Glutamatergic neuron (in vitro differentiated cells): ENCODE measurements at regions not wholly inside any gene's neighbourhood (a gene's known extent, or its start where the extent isn't known, plus 50 kb on each side); places are given as distances from the start of the nearest gene placed in this dataset.

Source experiments
- DNase-seq: peaks from one replicate; pipeline ENCODE4 v3.0.0; 2022
- H3K27ac Mint-ChIP-seq: one replicate; pipeline ENCODE4 v1.8.0; 2020; ENCODE audit warnings: mild to moderate bottlenecking, mixed read lengths, inconsistent platforms; ENCODE audit not compliant: unreplicated experiment
- H3K27me3 Mint-ChIP-seq: one replicate; pipeline ENCODE4 v1.8.0; 2020; ENCODE audit warnings: mild to moderate bottlenecking, moderate library complexity, mixed read lengths, inconsistent platforms; ENCODE audit not compliant: unreplicated experiment
- H3K36me3 Mint-ChIP-seq: one replicate; pipeline ENCODE4 v1.8.0; 2020; ENCODE audit warnings: mild to moderate bottlenecking, mixed read lengths, inconsistent platforms; ENCODE audit not compliant: unreplicated experiment
- H3K4me1 Mint-ChIP-seq: one replicate; pipeline ENCODE4 v1.8.0; 2020; ENCODE audit warnings: mild to moderate bottlenecking, low read depth, mixed read lengths, inconsistent platforms; ENCODE audit not compliant: unreplicated experiment
- H3K4me3 Mint-ChIP-seq: one replicate; pipeline ENCODE4 v1.8.0; 2020; ENCODE audit warnings: mild to moderate bottlenecking, mixed read lengths, inconsistent platforms; ENCODE audit not compliant: unreplicated experiment
- H3K9me3 Mint-ChIP-seq: one replicate; pipeline ENCODE4 v1.8.0; 2020; ENCODE audit warnings: mild to moderate bottlenecking, moderate library complexity, mixed read lengths, inconsistent platforms; ENCODE audit not compliant: unreplicated experiment
- CTCF ChIP-seq: fragments of 200-600 bp; sonication (generic); IDR thresholded peaks from one replicate; pipeline ENCODE4 v1.5.0; 2021; ENCODE audit not compliant: partially characterized antibody, unreplicated experiment

- H3K36me3 Mint-ChIP-seq: peaks cover 4% of the 10 kb centered on the region
- DNase-seq: no peak
- H3K27ac Mint-ChIP-seq: no peak overlapping the region
- no peak overlapping the region for H3K4me3 Mint-ChIP-seq
- no peak for TF ChIP-seq CTCF
- peaks cover 3% of the 10 kb centered on the region for H3K4me1 Mint-ChIP-seq
- H3K9me3 Mint-ChIP-seq: peaks cover 3% of the 10 kb centered on the region
- no peaks in the 10 kb centered on the region for H3K27me3 Mint-ChIP-seq
Observed at GRCh38 chr14:29030121-29030520, 263.5 kb downstream of the FOXG1 start.

GRCh38 chr14:29030970-29031369, 264.4 kb downstream of the FOXG1 start:
- Mint-ChIP-seq H3K9me3 (peaks cover 3% of the 10 kb centered on the region), H3K27ac (no peak overlapping the region), H3K4me3 (no peak overlapping the region), H3K27me3 (no peaks in the 10 kb centered on the region), H3K4me1 (peaks cover 3% of the 10 kb centered on the region), H3K36me3 (peaks cover 4% of the 10 kb centered on the region)
- no peak for TF ChIP-seq CTCF
- no peak for DNase-seq

- no peak for DNase-seq
- Mint-ChIP-seq H3K9me3 (no peaks in the 10 kb centered on the region), H3K4me3 (no peak overlapping the region), H3K27me3 (no peaks in the 10 kb centered on the region), H3K4me1 (peaks cover 6% of the 10 kb centered on the region), H3K27ac (no peak overlapping the region), H3K36me3 (no peaks in the 10 kb centered on the region)
- no peak for TF ChIP-seq CTCF
Observed at GRCh38 chr14:29035134-29035533, 268.5 kb downstream of the FOXG1 start.

- TF ChIP-seq CTCF: no peak
- Mint-ChIP-seq H3K4me3 (no peak overlapping the region), H3K36me3 (no peaks in the 10 kb centered on the region), H3K4me1 (peaks cover 3% of the 10 kb centered on the region), H3K9me3 (no peaks in the 10 kb centered on the region), H3K27ac (no peak overlapping the region), H3K27me3 (no peaks in the 10 kb centered on the region)
- DNase-seq: no peak
Observed at GRCh38 chr14:29037411-29037810, 270.8 kb downstream of the FOXG1 start.

- Mint-ChIP-seq H3K27me3 (no peaks in the 10 kb centered on the region), H3K4me1 (peaks cover 3% of the 10 kb centered on the region), H3K27ac (no peak overlapping the region), H3K36me3 (no peaks in the 10 kb centered on the region), H3K9me3 (no peaks in the 10 kb centered on the region), H3K4me3 (no peak overlapping the region)
- DNase-seq: no peak
- TF ChIP-seq CTCF: no peak
Observed at GRCh38 chr14:29039171-29039570, 272.6 kb downstream of the FOXG1 start.
